ENCODE measurements at regions not wholly inside any gene's neighbourhood (a gene's known extent, or its start where the extent isn't known, plus 50 kb on each side); places are given as distances from the start of the nearest gene placed in this dataset.
"Not testable (repeated sequence)": the region's sequence is repeated elsewhere in the genome, so short reads cannot be mapped to it uniquely, and the experiment has no call there.

- FAIRE-seq (no peak), DNase-seq (ENCODE audit: insufficient read length, low spot score) (no peak)
Observed at GRCh38 chr15:22257047-22258008, 177.0 kb downstream of the OR4M2 start.

- no peak for FAIRE-seq
- no peak for DNase-seq (ENCODE audit: insufficient read length, low spot score)
Observed at GRCh38 chr15:22258009-22258397, 177.7 kb downstream of the OR4M2 start.

- DNase-seq (ENCODE audit: insufficient read length, low spot score) (no peak), FAIRE-seq (peak; percentile 74)
Observed at GRCh38 chr15:22258398-22259150, 178.2 kb downstream of the OR4M2 start.

GRCh38 chr15:22259151-22259750 lies 178.9 kb downstream of the OR4M2 start:
- DNase-seq (ENCODE audit: insufficient read length, low spot score); FAIRE-seq: not testable (repeated sequence)

GRCh38 chr15:22259881-22260421 lies 179.6 kb downstream of the OR4M2 start:
- DNase-seq (ENCODE audit: insufficient read length, low spot score) (no peak), FAIRE-seq (no peak)

GRCh38 chr15:22262613-22263020 lies 182.3 kb downstream of the OR4M2 start:
- FAIRE-seq = no peak
- no peak for DNase-seq (ENCODE audit: insufficient read length, low spot score)

- FAIRE-seq (no peak), DNase-seq (ENCODE audit: insufficient read length, low spot score) (no peak)
Observed at GRCh38 chr15:22263738-22264137, 183.4 kb downstream of the OR4M2 start.

GRCh38 chr15:22264272-22264671 lies 183.9 kb downstream of the OR4M2 start:
- FAIRE-seq; DNase-seq (ENCODE audit: insufficient read length, low spot score): not testable (repeated sequence)

GRCh38 chr15:22265056-22265945 lies 185.0 kb downstream of the OR4M2 start:
- DNase-seq (ENCODE audit: insufficient read length, low spot score) = no peak
- FAIRE-seq = no peak

- no peak for DNase-seq (ENCODE audit: insufficient read length, low spot score)
- FAIRE-seq = no peak
Observed at GRCh38 chr15:22265970-22266369, 185.6 kb downstream of the OR4M2 start.

- DNase-seq (ENCODE audit: insufficient read length, low spot score) = no peak
- no peak for FAIRE-seq
Observed at GRCh38 chr15:22267761-22268160, 187.4 kb downstream of the OR4M2 start.

- DNase-seq (ENCODE audit: insufficient read length, low spot score); FAIRE-seq: not testable (repeated sequence)
Observed at GRCh38 chr15:22268201-22268600, 187.9 kb downstream of the OR4M2 start.

- FAIRE-seq; DNase-seq (ENCODE audit: insufficient read length, low spot score): not testable (repeated sequence)
Observed at GRCh38 chr15:22268654-22269053, 188.3 kb downstream of the OR4M2 start.

- not testable (repeated sequence) for DNase-seq (ENCODE audit: insufficient read length, low spot score); FAIRE-seq
Observed at GRCh38 chr15:22272286-22273160, 186.2 kb upstream of the GOLGA6L22 start.

GRCh38 chr15:22273185-22273584 lies 185.5 kb upstream of the GOLGA6L22 start:
- not testable (repeated sequence) for FAIRE-seq; DNase-seq (ENCODE audit: insufficient read length, low spot score)

GRCh38 chr15:22274376-22274775 lies 184.3 kb upstream of the GOLGA6L22 start:
- DNase-seq (ENCODE audit: insufficient read length, low spot score); FAIRE-seq: not testable (repeated sequence)

GRCh38 chr15:22280770-22281169 lies 177.9 kb upstream of the GOLGA6L22 start:
- DNase-seq (ENCODE audit: insufficient read length, low spot score); FAIRE-seq: not testable (repeated sequence)

GRCh38 chr15:22282794-22283533 lies 175.7 kb upstream of the GOLGA6L22 start:
- not testable (repeated sequence) for DNase-seq (ENCODE audit: insufficient read length, low spot score); FAIRE-seq
